AML-193 (cell line): ENCODE measurements at regions not wholly inside any gene's neighbourhood (a gene's known extent, or its start where the extent isn't known, plus 50 kb on each side); places are given as distances from the start of the nearest gene placed in this dataset.
A peak's percentile ranks its signal among the peaks of the same experiment; 100 is the strongest.

Experiments
- DNase-seq, 2 experiments: peaks; one replicate each; lab custom pipeline; 2025; lab: John Stamatoyannopoulos, UW

DNA sequence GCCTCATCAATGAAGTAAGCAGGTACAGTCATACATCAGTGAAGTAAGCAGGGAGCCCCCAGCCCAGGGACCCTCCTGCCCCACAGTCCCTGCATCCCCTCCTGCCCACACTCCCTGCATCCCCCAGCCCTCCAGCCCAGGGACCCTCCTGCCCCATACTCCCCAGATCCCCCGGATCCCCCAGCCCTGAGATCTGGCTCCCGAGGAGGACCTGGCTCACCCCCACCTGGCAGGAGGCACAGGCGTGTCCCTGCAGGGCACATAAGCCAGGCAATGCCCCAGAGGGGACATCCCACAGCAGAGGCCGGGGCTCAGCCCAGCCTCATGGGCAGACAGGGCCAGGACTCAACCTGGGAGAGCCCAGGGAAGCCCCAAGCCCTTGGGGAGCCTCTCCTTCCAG is 53.6 kb upstream of the TPM4 start:
- no peak for DNase-seq

DNA sequence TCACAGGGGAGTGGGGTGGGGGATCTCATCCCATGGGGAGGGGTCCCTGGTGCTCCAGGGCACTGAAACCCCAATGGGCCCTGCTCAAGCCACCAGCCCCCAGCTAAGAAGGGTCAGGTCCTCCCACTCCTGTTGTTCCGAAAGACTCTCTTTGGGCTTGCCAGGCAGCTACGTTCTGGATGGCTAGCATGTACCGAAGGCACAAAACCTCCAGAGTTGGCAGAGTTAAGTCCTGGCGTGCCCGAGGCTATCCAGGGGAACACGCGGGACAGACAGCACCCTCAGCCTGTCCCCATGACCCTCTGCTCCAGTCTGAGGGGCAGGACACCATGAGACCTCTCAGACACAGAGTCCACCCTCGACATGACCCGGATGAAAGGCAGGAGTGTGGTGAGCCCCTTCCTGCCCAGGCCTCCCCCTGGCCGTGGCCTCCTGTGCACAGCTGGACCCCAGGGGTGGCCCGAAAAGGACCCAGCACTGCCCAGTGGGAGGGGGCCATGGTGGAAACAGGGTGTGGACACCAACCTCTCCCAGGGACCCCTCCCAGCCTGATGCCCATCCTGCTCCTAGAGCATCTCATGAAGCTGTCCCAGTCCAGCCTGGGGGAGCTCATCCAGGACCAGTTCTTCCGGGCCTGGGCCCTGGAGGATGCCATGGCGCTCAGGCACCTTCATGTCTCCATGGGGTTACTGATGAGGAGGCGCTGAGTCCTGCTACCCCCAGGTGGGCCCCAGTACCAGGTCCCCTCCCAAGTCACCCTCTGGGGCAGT is 53.0 kb upstream of the TPM4 start:
- no peak for DNase-seq

DNA sequence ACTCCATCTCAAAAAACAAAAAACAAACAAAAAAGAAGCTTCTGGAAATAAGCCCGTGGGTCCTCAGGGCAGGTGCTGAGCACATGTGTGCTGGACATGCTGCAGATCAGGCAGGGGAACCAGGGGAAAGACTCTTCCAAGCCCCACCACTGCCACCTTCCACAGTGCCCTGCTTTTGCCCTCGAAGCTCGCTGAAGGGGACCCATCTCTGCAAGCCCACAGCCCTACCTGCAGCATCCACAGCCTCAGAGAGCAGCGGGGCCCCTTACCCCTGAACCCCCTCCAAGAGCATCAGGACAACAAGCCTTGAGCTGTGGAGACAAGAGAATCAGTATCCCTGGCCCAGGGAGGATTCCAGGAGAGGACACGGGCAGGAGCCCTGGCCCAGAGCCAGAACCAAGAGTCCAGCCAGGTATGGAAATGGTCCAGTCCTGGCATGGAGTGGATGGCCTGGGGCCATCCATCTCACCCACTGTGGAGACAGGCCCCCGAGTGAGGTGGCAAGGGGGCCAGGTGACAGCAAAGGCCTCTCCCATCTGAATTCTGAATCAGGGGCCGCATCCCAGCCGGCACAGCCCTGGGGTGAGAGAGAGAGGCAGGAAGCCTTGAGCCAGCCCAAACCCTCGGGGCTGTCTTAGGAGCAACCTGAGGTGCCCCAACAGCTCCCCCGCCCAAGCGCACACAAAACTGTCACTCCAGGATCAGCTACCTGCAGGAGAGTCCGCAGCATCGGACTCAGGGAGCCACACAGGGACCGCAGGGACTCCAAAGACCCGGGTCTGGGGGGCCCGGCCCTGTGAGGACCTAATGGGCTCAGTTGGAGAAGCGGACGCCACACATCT is 51.8 kb upstream of the TPM4 start:
- DNase-seq = no peak

DNA sequence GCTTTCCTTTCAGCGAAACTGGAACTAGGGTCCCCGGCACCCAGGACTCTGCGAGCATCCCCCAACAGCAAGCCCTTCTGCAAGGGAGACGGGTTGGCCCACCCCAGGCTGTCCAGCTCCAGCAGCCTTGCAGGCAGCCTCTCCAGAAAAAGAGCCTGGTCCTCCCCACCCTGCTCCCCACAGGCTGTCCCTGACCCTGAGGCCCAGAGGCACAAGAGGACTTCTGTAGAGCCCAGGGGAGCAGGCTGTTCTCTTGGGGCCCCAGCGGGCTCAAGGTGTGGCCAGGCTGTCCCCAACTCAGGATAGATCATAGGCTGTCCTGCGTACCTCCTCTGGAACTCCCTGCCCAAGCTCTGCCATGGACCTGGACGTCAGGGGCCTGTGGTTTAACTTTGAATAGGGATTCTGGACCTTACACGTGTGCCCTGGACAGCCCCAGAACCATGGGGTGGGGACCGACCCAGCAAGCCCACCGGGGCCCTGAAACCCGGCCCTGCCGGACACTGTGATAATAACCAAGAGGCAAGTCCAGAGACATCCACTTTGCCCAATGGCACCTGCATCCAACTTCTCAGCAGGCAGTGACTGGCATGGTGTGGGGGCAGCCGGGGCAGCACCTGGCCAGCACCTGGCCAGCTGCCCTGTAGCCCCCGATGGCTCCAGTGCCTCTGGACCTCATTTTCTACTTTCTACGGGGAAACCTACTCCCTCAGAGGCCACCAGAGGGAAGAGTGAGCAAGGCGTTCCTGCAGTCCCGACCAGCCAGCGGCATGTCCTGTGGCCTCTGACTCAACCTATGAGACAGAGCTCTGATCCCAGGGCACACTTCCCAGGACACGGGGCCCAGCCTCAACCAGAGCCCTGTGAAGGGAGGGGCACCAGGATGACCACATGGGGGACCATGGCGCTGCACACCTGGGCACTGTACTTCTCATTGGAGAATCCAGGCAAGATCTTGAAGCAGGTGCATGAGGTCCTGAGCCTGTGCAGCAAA is 50.9 kb upstream of the TPM4 start:
- peak; percentile 2 to 10 for DNase-seq

DNA sequence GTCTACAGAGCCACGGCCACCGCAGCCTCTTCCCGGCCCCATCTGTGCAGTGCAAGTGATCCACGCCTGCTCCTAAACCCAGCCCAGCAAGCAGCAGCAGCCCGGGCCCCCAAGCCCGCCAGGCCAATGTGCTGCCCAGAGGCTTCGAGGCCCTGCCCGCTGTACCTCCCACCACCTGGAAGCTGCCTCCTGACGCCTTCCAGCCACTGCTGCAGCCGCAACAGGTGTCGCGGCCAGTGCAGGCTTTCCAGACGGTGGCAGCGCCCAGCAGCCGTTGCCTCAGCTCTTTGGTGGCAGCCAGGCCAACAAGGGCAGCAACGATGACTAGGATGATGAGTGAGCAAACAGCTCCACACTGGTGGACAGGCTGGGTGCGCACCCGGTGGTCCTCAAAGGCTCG is 50.2 kb upstream of the TPM4 start:
- DNase-seq = no peak
